ENCODE measurements at regions not wholly inside any gene's neighbourhood (a gene's known extent, or its start where the extent isn't known, plus 50 kb on each side); places are given as distances from the start of the nearest gene placed in this dataset.
A peak's percentile ranks its signal among the peaks of the same experiment; 100 is the strongest.
"Not testable (repeated sequence)": the region's sequence is repeated elsewhere in the genome, so short reads cannot be mapped to it uniquely, and the experiment has no call there.

DNA sequence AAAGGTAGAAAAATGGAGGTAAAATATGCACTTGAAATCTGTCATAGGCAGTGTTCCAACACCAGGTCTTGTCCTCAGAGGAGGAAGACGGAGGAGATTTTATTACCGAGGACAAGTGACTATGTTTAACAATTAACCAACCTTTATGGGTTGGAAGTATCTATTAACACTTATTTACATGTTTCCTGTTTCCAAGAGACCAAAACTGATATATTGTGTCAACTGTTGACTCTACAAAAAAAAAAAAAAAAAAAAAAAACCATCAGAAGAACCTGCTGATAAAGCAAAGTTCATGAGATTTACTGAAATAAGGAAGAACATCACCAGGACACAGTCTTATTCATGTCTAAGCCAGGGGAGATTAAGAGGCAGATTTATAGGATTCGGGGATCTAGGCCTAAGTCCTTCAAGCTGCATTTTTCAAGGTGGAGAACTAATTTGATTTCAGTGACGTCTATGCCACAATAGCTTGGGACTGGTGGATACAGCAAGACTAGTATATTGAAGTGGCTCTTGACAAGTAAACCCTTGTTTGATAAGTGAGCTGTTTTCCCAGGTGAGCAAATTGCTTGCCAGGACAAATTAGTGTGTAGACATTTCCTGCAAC is 126.6 kb upstream of the NAA20 start:
- no peak for DNase-seq

DNA sequence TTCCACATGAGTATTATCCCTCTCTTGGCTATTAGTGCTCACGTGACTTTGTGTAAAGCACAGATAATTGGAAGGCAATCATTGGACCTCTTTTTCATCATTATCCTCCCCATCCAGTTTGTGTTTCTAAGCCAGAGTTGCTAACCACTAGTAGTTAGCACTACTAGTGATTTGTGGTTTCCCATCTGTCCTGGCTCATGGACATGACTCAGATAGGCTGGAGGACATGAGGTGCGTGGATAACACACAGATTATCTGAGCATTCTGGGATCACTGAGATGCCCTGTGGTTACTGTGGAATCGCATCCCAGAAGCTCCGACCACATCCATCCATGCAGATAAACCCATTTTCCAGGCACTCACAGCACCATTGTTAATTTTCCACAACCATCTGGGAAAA is 123.8 kb upstream of the NAA20 start:
- no peak for DNase-seq

DNA sequence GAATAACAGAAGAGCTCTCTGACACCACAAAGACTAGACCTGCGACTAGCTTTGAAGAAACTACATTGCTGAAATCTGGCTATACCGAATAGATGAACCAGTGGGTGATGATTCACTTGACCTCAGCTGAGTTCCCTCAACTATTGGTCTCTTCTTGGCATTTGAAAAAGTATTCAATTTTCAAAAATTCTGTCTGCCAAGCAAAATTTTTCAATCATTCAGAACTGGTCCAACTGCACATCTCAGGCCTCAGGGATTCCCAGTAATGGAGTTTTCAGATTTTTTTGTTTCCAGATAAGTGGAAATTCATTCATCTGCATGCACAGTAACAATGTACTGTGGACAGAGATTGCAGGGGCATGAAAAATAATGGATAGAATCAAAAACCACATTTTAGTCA is 121.4 kb upstream of the NAA20 start:
- no peak for DNase-seq

DNA sequence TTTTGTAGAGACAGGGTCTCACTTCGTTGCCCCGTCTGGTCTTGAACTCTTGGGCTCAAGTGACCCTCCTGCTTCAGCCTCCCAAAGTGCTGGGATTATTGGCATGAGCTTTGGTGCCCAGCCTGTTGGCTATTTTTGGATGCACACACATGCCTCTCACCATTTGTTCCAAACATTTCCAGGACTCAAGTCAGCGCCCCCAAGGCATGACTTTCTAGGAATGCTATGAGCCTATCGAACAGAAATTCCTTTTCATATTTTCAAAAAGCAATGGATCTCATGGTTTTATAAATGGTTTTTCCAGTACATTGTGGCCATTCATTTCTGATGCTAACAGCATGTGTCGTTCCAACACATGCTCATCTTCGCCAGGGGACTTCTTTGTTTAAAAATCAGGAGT is 119.3 kb upstream of the NAA20 start:
- DNase-seq, result no peak

DNA sequence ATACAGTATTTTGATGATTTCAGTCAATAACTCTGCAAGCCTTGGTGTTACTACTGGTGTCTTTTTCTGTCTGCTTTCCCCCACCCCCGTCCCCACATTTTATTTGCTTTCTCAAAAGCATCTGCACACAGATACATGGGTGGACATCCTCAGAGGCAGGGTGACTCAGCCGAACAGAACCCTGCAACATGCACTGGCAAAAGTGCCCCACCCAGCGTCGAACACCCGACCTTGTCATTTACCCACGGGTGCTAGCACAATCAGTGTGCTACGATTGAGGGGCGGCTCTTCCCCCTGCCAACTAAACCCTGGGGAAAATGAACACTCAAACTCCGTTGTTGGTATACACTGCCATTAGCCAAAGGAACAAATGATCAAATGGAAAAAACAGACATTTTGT is 115.9 kb upstream of the NAA20 start:
- no peak for DNase-seq

DNA sequence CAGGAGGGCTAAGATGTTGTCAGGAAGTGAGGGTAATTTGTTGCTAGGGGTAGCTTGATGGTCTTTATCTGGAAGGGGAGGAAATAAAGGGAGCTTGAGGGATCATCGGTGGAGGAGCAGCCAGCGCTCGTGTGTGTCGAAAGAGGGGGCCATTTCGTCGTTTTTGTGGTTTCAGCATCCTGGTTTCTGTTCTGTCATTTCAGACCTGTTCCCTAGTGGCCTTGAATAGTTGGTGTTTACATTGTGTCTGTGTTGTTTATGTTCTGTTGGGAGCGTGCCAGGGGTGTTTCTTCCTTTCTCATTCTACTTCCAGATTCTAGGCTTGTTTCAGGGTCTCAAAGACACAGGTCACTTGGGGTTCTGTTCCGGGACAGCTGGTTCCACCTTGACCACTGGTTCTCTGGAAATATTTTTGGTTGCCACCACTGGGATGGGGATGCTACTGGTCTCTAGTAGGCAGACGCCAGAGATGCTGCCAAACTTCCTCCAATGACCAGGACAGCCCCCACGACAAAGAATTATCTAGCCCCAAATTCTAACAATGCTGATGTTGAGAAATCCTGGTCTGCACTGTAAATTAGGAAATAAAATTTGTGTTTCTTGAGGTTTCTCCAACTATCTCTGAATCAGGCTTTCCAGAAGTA is 113.9 kb upstream of the NAA20 start:
- peak in 9 of 56 donors; percentile 8 to 61 (median 12) for DNase-seq

DNA sequence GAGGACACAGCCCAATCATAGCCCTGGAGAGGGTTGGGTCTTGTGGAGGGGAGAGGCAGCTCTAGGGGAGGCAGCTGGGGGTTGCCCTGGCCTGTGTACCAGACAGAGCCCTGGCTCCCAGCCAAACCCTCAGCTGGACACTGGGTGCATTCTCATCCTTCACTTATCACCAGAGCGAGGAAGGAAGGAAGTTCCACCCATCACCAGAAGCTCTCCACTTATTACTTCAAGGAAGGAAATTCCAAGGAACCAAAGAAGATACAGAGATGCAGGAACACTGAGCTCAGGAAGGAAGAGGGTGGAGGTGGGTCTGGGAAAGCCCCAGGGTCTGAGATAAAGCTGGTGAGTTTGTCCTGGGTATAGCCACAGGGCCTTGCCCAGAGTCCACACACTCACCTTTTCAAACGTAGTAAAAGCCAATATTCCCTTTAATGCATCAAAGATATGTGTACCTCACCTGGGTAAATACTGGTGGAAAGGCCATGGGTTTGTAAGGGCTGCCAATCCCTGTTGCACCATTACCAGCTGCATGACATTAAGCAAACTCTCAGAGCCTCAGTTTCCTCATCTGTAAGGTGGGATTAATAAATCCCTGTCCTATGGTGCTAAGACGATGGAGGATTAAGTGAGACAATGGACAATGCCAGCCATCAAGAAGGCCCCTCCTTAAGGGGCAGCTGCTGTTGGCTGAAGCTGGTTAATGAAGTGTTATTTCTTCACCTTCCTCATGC is 109.7 kb upstream of the NAA20 start:
- peak in 3 of 56 donors; percentile 6 to 45 (median 25) for DNase-seq

DNA sequence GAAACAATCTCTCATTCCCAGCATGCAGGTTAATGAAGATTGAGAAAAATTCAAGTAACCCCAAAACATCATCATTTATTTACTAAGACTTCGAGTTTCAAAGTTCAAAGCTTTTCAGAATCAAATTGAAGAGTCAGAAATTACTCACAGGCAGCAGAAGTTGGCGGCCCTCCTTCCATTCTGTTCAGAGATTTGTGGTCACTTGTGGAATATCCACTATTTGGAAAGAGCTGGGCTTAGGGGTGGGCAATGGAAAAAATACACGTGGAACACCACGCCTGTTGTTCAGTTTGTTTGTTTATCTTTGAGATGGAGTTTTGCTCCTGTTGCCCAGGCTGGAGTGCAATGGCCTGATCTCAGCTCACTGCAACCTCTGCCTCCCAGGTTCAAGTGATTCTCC is 108.6 kb upstream of the NAA20 start:
- no peak for DNase-seq

DNA sequence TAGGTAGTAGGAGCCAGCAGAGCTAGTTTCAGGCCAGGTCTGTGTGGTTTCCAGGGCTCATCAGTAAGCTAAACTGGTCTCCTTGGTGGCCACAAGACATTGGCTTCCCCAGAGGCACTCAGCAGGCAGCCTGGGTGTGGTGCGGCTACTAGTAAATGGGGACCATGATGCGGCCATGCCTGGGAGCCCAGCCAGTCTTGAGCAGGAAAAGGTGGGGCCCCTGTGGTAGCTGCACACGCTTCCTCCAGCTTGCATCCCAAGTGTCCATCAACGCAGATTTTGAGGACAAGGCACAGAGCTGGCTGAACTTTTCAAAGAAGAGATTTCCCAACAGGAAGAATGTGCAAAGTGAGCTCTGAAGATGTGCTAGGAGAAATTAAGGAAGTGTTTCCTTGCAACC is 107.4 kb upstream of the NAA20 start:
- DNase-seq, result peak in 7 of 56 donors; percentile 11 to 47 (median 24)

DNA sequence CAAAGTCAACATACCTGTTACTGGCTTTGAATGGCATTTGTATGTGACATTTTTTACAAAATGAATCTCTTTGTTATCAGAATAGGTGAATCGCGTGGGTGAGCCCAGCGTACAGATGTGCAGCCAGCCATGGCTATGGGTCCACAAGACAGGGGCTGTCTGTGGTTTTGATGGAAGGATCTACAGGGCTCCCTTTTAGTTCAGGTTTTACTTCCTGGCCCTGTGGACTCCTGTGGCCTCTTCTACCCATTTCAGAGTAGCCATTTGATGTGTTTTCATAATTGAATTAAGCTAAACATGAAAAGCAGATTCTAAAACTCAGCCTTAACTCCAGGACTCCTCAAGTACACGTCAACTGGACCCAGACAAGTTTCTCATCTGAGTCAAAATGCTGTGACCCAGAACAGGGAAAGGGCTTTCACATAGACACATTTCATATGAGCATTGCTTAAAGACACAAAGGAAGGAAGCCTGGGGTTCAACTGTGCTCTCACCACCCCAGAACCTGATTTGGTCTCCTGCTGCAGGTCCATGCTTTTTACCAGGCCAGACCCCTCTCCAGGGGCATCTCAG is 105.3 kb upstream of the NAA20 start:
- DNase-seq, result no peak

DNA sequence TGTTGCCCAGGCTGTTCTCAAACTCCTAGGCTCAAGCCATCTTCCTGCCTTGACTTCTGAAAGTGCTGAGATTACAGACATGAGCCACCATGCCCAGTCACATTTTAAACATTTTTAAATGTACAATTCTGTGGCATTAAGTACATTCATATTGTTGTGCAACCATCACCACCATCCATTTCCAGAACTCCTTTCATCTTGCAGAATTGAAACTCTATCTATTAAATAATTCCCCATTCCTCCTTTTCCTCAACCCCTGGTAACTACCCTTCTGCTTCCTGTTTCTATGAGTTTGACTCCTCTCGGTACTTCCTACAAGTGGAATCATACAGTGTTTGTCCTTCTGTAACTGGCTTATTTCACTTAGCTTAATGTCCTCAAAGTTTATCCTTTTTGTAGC is 103.8 kb upstream of the NAA20 start:
- DNase-seq, result no peak

DNA sequence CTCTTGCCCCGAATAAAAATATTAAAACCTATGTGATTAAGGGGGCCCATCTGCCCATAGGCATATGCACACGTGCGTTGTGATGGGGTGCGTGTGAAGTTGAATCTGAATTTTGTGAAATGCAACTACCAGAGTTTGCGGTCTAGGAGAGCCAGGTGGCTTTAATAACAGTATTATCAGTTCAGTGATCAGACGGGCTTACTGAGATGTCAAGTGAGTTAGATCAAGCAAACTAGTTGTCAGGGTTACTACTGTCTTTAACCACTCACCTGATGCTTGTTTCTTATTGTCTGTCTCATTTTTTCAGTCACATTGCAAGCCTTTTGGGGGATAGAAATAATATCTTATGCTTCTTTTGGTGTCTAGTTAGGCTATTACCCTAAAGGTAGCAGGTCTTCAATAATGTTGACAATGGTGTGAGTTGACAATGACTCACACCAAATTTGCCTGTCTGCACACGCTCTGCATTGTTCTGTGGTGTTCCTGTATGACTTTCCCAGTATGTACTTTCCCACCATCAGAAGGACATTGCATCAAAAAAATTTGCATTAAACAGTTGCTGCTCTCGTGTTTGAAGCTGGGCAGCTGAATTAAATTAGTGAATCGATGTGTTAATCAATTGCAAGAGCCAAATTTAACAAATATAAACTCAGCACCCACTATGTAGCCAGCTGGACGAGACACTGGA is 103.1 kb upstream of the NAA20 start:
- no peak for DNase-seq

DNA sequence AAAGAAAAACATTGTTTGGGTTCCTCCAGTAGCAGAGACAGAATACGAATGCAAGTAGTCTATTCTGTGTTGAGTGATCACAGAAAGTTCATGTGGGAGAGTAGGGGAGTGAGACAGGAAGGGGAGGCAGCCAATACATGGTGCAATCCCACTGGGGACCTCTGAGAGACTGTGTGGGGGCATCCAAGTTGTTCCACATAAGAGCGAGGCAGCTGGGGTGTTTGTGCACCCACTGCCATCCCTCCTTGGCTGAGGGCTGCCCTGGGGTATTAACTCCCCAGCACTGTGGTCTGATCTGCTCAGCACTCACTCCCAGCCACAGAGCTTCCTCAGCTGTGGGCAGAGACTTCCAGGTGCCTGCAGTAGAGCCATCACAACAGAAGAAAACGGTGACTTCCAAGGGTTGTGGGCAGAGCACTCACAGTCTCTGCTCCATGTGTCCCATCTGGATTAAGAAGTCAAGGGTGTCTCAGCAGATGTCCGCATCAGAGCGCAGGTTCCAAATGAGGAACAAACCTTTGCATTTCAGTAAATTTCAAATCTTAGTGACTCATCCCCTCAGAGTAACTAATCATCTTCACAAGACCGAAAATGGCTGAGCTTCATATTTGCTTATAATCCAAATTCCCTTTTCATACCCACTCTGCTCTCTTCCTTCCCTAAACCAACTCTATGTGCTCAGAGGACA is 101.9 kb upstream of the NAA20 start:
- DNase-seq, result no peak

DNA sequence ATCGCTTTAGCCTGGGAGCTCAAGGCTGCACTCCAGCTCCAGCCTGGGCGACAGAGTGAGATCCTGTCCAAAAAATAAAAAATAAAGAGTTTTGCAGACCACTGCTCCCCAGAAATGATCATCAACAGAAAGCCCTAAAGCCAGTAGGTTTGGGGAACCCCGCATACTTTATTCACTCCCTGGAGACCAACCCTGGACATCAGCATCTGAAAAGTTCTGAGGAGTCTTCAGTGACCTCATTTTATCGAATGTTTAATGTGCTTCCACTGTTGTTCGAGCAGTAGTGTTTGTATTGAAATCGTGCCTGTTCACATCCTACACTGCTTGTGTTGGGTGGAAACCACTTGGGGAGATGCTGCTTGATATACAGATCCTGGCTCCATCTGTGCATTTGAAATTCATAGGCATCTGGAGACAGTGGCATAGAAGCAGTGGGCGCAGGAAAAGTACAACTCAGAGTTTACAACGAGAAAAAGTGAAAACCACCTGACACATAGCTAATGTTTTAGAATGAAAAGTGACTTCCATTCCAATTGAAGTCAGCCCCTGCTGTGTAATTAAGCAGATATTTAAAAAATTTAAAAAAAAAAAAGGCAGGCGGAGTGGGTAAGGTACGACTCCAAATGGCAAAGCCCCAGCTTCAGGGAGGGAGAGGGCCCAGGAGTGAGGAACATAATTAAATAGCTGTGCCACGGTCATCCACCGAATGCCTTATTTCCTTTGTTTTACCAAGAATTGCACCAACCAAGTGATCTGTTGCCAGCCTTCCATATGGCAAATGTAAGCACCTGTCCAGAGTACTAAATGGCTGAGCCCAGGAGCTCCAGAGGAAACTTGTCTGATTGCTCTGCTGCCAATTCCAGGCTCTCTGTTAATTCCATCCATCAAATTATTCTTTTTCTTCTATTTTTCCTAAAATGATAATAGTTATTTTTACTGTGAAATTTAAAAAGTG is 100.4 kb upstream of the NAA20 start:
- no peak for DNase-seq

DNA sequence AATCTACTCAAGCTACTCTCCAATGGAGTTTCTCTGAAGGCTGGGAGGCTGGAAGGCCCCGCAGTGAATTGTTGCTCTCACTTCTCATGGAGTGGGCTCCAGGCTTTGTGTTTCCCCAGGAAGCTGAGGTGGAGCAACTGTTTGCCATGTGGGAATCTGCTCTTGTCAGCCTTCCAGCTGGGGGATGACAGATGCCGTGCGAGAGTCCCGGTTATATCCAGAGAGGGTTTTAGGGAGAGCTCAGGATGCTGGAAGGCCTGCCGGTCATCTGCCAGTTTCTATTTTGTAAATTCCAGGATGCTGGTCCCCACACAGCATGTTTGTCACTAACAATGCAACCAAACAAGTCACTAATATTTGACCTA is 98.2 kb upstream of the NAA20 start:
- DNase-seq, result no peak

DNA sequence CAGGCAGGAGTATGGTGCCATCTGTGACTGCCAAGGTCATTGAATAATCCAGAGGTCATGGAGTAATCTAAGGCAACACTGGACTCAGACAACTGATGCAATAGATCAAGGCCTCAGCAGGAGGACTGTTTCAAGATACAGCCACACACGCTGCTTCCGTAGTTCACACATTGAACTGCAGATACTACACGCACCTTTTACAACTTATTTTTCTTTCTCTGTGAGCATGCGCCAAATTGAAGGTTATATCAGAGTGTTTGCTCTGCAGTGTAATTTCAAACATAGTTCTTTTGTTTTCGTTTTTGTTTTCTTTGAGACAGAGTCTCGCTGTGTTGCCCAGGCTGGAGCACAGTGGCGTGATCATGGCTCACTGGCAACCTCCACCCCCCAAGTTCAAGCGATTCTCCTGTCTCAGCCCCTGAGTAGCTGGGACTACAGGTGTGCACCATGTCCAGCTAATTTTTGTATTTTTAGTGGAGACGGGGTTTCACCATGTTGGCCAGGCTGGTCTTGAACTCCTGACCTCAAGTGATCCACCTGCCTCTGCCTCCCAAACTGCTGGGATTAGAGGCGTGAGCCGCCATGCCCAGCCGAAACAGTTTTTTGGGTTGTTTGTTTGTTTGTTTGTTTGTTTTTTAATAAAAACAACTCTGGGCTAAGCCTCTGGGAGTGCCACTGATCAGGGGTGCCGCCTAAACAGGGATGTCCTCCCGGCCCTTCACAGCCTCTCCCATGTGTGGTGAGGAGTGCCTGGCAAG is 96.6 kb upstream of the NAA20 start:
- no peak for DNase-seq

DNA sequence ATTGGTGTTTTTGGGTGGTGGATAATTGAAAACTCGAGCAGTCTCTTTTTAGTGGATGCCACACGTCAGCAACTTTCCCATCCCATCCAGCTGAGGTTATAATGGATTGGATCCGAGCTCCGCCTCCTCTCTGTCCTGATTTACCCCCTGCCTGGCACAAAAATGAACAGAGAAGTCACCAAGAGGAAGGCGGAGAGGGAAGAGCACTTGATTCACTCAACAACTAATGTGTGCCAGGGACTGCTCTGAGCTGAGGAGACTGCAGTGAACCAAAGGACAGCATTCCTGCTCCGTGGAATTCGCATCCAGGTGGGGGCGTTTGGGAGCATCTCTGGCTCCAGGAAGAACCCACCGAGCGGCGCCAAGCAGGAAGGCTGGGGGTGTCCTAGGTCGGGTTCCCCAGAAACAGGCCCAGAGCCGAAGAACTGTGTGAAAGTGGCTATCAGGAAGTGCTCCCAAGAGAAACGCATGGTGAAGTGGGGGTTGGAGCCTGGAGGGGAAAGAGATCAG is 95.8 kb upstream of the NAA20 start:
- peak in 1 of 56 donors; percentile 36 for DNase-seq

DNA sequence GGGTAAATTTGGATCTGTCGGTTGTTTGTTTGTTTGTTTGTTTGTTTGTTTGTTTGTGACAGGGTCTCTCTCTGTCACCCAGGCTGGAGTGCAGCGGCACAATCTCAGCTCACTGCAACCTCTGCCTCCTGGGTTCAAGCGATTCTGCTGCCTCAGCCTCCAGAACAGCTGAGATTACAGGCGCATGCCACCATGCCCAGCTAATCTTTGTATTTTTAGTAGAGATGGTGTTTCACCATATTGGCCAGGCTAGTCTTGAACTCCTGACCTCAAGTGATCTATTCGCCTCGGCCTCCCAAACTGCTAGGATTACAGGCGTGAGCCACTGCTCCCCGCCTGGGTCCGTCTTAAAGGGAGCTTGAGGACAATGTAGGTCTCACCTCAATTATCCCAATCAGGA is 95.3 kb upstream of the NAA20 start:
- DNase-seq, result not testable (repeated sequence)

DNA sequence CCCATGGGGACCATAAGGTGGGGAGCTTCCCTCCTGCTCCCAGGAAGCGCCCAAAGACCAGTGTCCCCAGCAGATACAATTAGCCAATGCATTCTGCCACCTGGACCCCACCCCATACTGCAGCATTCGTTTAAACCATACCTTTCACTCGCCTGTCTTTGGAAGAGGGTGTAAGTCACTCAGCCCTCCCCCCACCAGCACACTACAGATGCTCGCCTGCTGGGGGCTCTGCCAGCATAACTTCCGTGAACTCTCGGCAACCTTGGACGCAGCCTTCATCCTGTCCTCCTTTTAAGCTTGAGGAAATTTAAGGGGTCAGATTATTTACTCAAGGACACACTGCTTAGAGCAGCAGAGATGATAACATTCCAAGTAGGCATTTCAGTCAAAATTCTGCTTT is 94.4 kb upstream of the NAA20 start:
- no peak for DNase-seq
